Fibroblast of peridontal ligament (primary cell): ENCODE measurements at regions not wholly inside any gene's neighbourhood (a gene's known extent, or its start where the extent isn't known, plus 50 kb on each side); places are given as distances from the start of the nearest gene placed in this dataset.

ENCODE experiments used
- DNase-seq: peaks from one replicate; pipeline ENCODE4 v3.0.0-alpha.2; 2010; ENCODE audit errors: extremely low read depth

- no peak for DNase-seq
Observed at GRCh38 chr19:5218255-5218855, 122.3 kb downstream of the PTPRS start.

- DNase-seq, result no peak
Observed at GRCh38 chr19:5217171-5217570, 123.4 kb downstream of the PTPRS start.

GRCh38 chr19:5216141-5216847, 124.3 kb downstream of the PTPRS start:
- no peak for DNase-seq

- DNase-seq, result no peak
Observed at GRCh38 chr19:5215431-5215830, 125.2 kb downstream of the PTPRS start.

- DNase-seq, result no peak
Observed at GRCh38 chr19:5214902-5215301, 125.7 kb downstream of the PTPRS start.

- DNase-seq, result no peak
Observed at GRCh38 chr19:5214371-5214770, 126.2 kb downstream of the PTPRS start.

- no peak for DNase-seq
Observed at GRCh38 chr19:5213667-5214066, 126.9 kb downstream of the PTPRS start.

- no peak for DNase-seq
Observed at GRCh38 chr19:5212101-5212500, 128.5 kb downstream of the PTPRS start.

GRCh38 chr19:5211217-5211822, 129.3 kb downstream of the PTPRS start:
- DNase-seq, result no peak

- DNase-seq, result no peak
Observed at GRCh38 chr19:5210556-5210955, 130.1 kb downstream of the PTPRS start.

- DNase-seq, result no peak
Observed at GRCh38 chr19:5207806-5208205, 132.8 kb downstream of the PTPRS start.

- DNase-seq, result no peak
Observed at GRCh38 chr19:5206751-5207075, 133.9 kb downstream of the PTPRS start.

GRCh38 chr19:5205937-5206750, 134.5 kb downstream of the PTPRS start:
- peak; percentile 25 for DNase-seq

GRCh38 chr19:5205381-5205780, 135.2 kb downstream of the PTPRS start:
- DNase-seq, result no peak

- no peak for DNase-seq
Observed at GRCh38 chr19:5204212-5204611, 136.4 kb downstream of the PTPRS start.
